ENCODE measurements at regions not wholly inside any gene's neighbourhood (a gene's known extent, or its start where the extent isn't known, plus 50 kb on each side); places are given as distances from the start of the nearest gene placed in this dataset.

DNA sequence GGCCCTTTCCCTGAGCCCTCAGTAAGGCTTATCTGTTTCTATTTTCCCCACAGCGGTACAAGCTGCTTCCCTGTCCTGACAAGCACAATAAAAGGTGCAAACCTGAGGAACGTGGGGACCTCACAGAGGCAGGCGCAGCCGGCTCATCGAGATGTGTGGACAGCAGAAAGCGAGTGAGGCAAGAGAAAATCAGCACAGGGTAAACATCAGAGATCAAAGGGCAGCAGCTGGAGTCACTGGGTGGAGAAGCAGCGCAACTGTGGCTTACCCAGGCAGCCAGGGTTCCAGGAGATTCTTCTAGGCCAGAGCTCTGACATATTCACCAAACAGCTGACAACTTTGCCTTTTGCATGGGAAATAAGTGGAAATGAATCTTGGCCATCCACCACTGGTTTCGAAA is 212.6 kb downstream of the WDR11 start:
- TF ChIP-seq MYC (IDR thresholded peaks at IDR 0.05; ENCODE audit: low read depth, low read length) (no peak), POLR2A (IDR thresholded peaks at IDR 0.05; ENCODE audit: extremely low read depth, insufficient read length) (no peak)
- TF ChIP-seq, protein P1, sequence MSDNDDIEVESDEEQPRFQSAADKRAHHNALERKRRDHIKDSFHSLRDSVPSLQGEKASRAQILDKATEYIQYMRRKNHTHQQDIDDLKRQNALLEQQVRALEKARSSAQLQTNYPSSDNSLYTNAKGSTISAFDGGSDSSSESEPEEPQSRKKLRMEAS (IDR thresholded peaks at IDR 0.05; ENCODE audit: low read depth, low read length) = no peak
- TF ChIP-seq, protein P2, sequence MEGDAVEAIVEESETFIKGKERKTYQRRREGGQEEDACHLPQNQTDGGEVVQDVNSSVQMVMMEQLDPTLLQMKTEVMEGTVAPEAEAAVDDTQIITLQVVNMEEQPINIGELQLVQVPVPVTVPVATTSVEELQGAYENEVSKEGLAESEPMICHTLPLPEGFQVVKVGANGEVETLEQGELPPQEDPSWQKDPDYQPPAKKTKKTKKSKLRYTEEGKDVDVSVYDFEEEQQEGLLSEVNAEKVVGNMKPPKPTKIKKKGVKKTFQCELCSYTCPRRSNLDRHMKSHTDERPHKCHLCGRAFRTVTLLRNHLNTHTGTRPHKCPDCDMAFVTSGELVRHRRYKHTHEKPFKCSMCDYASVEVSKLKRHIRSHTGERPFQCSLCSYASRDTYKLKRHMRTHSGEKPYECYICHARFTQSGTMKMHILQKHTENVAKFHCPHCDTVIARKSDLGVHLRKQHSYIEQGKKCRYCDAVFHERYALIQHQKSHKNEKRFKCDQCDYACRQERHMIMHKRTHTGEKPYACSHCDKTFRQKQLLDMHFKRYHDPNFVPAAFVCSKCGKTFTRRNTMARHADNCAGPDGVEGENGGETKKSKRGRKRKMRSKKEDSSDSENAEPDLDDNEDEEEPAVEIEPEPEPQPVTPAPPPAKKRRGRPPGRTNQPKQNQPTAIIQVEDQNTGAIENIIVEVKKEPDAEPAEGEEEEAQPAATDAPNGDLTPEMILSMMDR (IDR thresholded peaks at IDR 0.05; ENCODE audit: low read depth, low read length) = no peak
- no peak for DNase-seq (ENCODE audit: low read depth)
- H3K4me3 ChIP-seq (ENCODE audit: low read depth, low read length) = no peak overlapping the region

- DNase-seq (ENCODE audit: low read depth) = no peak
- H3K4me3 ChIP-seq (ENCODE audit: low read depth, low read length) = no peak overlapping the region
- no peak for TF ChIP-seq MYC (IDR thresholded peaks at IDR 0.05; ENCODE audit: low read depth, low read length)
- TF ChIP-seq POLR2A (IDR thresholded peaks at IDR 0.05; ENCODE audit: extremely low read depth, insufficient read length) = no peak
- TF ChIP-seq, protein P1 (IDR thresholded peaks at IDR 0.05; ENCODE audit: low read depth, low read length) = no peak
- TF ChIP-seq, protein P2 (IDR thresholded peaks at IDR 0.05; ENCODE audit: low read depth, low read length) = no peak
Observed at GRCh38 chr10:121064491-121064890, 213.3 kb downstream of the WDR11 start.

DNA sequence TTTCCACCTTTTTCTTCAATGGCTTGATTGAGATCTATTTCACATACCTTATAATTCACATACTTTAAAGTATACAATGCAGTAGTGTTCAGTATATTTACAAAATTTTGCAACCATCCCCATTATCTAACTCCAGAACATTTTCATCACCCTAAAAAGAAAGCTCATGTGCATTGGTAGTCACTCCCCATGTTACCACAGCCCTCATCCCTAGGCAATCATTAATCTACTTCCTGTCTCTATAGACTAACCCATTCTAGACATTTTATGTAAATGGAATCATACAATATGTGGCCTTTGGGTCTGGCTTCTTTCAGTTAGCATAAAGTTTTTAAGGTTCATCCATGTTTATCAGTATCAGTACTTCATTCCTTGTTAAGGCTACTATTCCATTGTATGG is 214.2 kb downstream of the WDR11 start:
- H3K4me3 ChIP-seq (ENCODE audit: low read depth, low read length) = no peak overlapping the region
- peak; percentile 29 for DNase-seq (ENCODE audit: low read depth)
- TF ChIP-seq, protein P2 (IDR thresholded peaks at IDR 0.05; ENCODE audit: low read depth, low read length) = no peak
- TF ChIP-seq, protein P1 (IDR thresholded peaks at IDR 0.05; ENCODE audit: low read depth, low read length) = no peak
- no peak for TF ChIP-seq POLR2A (IDR thresholded peaks at IDR 0.05; ENCODE audit: extremely low read depth, insufficient read length)
- TF ChIP-seq MYC (IDR thresholded peaks at IDR 0.05; ENCODE audit: low read depth, low read length) = no peak

- TF ChIP-seq MYC (IDR thresholded peaks at IDR 0.05; ENCODE audit: low read depth, low read length) = no peak
- H3K4me3 ChIP-seq (ENCODE audit: low read depth, low read length) = no peak overlapping the region
- peak; percentile 86 for DNase-seq (ENCODE audit: low read depth)
Observed at GRCh38 chr10:121069061-121069850, 218.1 kb downstream of the WDR11 start.

- peak; percentile 76 for DNase-seq (ENCODE audit: low read depth)
- TF ChIP-seq MYC (IDR thresholded peaks at IDR 0.05; ENCODE audit: low read depth, low read length) (no peak), POLR2A (IDR thresholded peaks at IDR 0.05; ENCODE audit: extremely low read depth, insufficient read length) (no peak)
- TF ChIP-seq, protein P2 (IDR thresholded peaks at IDR 0.05; ENCODE audit: low read depth, low read length) = peak; percentile 90
- TF ChIP-seq, protein P1 (IDR thresholded peaks at IDR 0.05; ENCODE audit: low read depth, low read length) = peak; percentile 57
- no peak overlapping the region for H3K4me3 ChIP-seq (ENCODE audit: low read depth, low read length)
Observed at GRCh38 chr10:121070275-121071070, 219.3 kb downstream of the WDR11 start.

DNA sequence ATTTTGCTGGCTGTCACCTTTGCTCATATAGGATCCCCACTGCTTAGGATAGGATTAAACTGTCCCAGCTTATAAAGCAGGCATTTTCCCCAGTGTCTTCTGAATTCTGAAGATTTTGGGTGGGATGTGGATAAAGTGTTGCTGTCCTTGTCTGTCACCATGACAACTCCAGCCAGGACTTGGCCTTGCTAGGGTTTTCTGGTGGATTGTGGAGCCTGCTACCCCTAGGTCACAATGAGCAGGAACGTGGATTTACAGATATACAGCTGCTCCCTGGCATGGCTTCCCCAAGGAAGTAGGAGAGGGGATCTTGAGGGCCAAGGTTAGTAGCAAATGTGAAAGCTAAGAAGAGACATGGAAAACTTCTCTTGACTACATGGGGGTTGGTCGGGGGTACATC is 220.7 kb downstream of the WDR11 start:
- DNase-seq (ENCODE audit: low read depth) = no peak
- no peak overlapping the region for H3K4me3 ChIP-seq (ENCODE audit: low read depth, low read length)
- TF ChIP-seq, protein P2 (IDR thresholded peaks at IDR 0.05; ENCODE audit: low read depth, low read length) = no peak
- TF ChIP-seq, protein P1 (IDR thresholded peaks at IDR 0.05; ENCODE audit: low read depth, low read length) = no peak
- TF ChIP-seq MYC (IDR thresholded peaks at IDR 0.05; ENCODE audit: low read depth, low read length) = no peak
- TF ChIP-seq POLR2A (IDR thresholded peaks at IDR 0.05; ENCODE audit: extremely low read depth, insufficient read length) = no peak
